GM12864 (cell line): ENCODE measurements at regions not wholly inside any gene's neighbourhood (a gene's known extent, or its start where the extent isn't known, plus 50 kb on each side); places are given as distances from the start of the nearest gene placed in this dataset.

Experiments
- DNase-seq: peaks from one replicate; pipeline ENCODE4 v3.0.0-alpha.2; 2011; ENCODE audit warnings: low read depth
- H3K4me3 ChIP-seq: 2 replicates; pipeline ENCODE4 v1.5.1; 2011; ENCODE audit warnings: mild to moderate bottlenecking, low read depth, low read length, control low read depth
- CTCF ChIP-seq: IDR thresholded peaks from 2 replicates; pipeline ENCODE4 v1.5.1; 2011; ENCODE audit warnings: low read depth, mild to moderate bottlenecking, moderate library complexity, low read length, control low read depth, inconsistent platforms; ENCODE audit errors: missing control alignments

GRCh38 chr2:57740891-57741290 is 305.7 kb upstream of the VRK2 start:
- no peak overlapping the region for H3K4me3 ChIP-seq
- TF ChIP-seq CTCF = no peak
- no peak for DNase-seq

GRCh38 chr2:57753636-57754035 is 293.0 kb upstream of the VRK2 start:
- no peak for DNase-seq
- no peak overlapping the region for H3K4me3 ChIP-seq
- TF ChIP-seq CTCF = no peak

- no peak for TF ChIP-seq CTCF
- no peak overlapping the region for H3K4me3 ChIP-seq
- DNase-seq = no peak
These were observed 287.9 kb upstream of the VRK2 start for GRCh38 chr2:57758686-57759085.

- TF ChIP-seq CTCF = no peak
- H3K4me3 ChIP-seq = no peak overlapping the region
- no peak for DNase-seq
These were observed 287.5 kb upstream of the VRK2 start for GRCh38 chr2:57759131-57759530.

- H3K4me3 ChIP-seq = peak overlapping the region; percentile 58
- peak; percentile 33 for DNase-seq
- TF ChIP-seq CTCF = peak; percentile 95
These were observed 286.7 kb upstream of the VRK2 start for GRCh38 chr2:57759822-57760300.

- peak; percentile 23 for TF ChIP-seq CTCF
- peak overlapping the region; percentile 58; the same call in 1 of the 2 replicates for H3K4me3 ChIP-seq
- peak; percentile 21 for DNase-seq
These were observed 286.2 kb upstream of the VRK2 start for GRCh38 chr2:57760381-57760801.

- no peak for DNase-seq
These were observed 269.7 kb upstream of the VRK2 start for GRCh38 chr2:57776916-57777315.

More at GRCh38 chr2:57776916-57777315, 269.7 kb upstream of the VRK2 start:
- no peak for TF ChIP-seq CTCF
- no peak overlapping the region for H3K4me3 ChIP-seq
